ENCODE measurements at regions not wholly inside any gene's neighbourhood (a gene's known extent, or its start where the extent isn't known, plus 50 kb on each side); places are given as distances from the start of the nearest gene placed in this dataset.

DNA sequence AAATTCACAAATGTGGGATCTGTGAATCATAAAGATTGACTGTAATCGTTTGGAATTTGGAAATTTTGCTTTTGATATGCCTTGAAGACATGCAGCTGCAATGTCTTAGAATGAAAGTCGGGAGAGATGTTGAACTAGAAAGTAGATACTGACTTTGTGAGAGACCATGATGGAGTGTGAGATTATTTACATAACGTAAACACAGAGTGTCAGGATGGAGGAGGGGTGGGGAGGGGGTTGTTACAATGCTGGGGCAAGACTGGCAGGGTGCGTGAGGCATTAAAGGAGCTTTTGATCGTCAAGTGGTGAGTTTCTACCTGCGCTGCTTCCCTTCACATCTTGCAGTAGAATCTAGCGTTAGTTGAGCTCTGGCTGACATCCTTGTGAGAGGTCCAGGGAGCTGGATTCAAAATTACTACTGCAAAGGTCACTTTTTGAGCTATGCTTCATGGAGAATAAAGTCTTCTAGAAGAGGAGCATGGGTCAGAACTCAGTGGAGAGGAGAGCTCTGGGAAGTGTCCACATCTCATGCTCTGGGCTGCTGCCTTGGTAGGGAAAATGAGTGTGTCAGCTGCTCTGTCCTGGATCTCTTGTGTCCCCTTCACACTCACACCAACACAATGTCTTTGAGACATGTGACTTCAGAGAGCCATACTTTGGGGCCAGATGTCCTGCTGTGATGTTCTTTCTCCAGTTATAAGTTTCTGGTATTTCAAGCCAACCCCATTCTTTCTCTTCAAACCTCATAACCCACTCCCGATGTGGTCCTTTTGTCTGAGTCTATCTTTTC, 105.2 kb upstream of the CITED2 start:
- no peaks in the 10 kb centered on the region for H3K9me3 Mint-ChIP-seq
- peak overlapping the region; percentile 97 for H3K27ac Mint-ChIP-seq
- Histone ChIP-seq H3K4me3 (no peak overlapping the region), H3F3A (ENCODE audit: low read depth) (peaks cover 43% of the 10 kb centered on the region), H3K9ac (no peak overlapping the region), H3K4me2 (peak overlapping the region; percentile 60), H3K9me3 (ENCODE audit: low read depth) (no peaks in the 10 kb centered on the region), H3K27me3 (no peaks in the 10 kb centered on the region), H3K79me2 (ENCODE audit: low read depth) (no peaks in the 10 kb centered on the region), H2AFZ (replicated peaks) (no peak overlapping the region), H3K27ac (no peak overlapping the region), H3K36me3 (no peaks in the 10 kb centered on the region), H3K4me1 (peaks cover 67% of the 10 kb centered on the region), H4K20me1 (ENCODE audit: low read depth) (no peaks in the 10 kb centered on the region)
- H3K4me3 Mint-ChIP-seq = no peak overlapping the region
- DNase-seq (ENCODE audit: low spot score) = no peak
- H3K27me3 Mint-ChIP-seq (ENCODE audit: insufficient read depth, low read depth) = peaks cover 2% of the 10 kb centered on the region
- peaks cover 4% of the 10 kb centered on the region for H3K36me3 Mint-ChIP-seq
- H3K4me1 Mint-ChIP-seq = peaks cover 68% of the 10 kb centered on the region
- TF ChIP-seq EZH2phosphoT487 (IDR thresholded peaks at IDR 0.05) (no peak), EZH2 (IDR thresholded peaks at IDR 0.05) (no peak)
- TF ChIP-seq, protein P1, sequence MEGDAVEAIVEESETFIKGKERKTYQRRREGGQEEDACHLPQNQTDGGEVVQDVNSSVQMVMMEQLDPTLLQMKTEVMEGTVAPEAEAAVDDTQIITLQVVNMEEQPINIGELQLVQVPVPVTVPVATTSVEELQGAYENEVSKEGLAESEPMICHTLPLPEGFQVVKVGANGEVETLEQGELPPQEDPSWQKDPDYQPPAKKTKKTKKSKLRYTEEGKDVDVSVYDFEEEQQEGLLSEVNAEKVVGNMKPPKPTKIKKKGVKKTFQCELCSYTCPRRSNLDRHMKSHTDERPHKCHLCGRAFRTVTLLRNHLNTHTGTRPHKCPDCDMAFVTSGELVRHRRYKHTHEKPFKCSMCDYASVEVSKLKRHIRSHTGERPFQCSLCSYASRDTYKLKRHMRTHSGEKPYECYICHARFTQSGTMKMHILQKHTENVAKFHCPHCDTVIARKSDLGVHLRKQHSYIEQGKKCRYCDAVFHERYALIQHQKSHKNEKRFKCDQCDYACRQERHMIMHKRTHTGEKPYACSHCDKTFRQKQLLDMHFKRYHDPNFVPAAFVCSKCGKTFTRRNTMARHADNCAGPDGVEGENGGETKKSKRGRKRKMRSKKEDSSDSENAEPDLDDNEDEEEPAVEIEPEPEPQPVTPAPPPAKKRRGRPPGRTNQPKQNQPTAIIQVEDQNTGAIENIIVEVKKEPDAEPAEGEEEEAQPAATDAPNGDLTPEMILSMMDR (IDR thresholded peaks at IDR 0.05) = no peak

DNA sequence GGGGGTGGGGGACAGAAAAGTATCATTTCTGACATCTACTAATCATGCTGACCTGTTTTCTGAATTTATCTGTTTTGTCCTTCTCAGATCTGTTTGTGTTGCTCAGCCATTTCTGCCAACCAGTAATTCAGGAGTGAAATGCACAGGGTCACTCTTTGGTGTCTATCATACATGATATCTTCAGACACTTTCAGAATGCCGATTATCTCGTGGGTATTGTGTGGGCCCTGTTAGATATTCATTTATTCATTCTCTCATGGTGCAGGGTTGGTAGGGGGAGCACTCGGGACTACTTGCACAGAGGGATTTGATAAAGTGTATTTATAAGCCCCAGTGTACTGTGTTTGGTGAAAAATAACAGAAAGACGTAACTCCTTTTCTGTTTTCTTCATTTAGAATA, 101.2 kb upstream of the CITED2 start:
- Histone ChIP-seq H2AFZ (replicated peaks) (peak overlapping the region; percentile 36), H3K9me3 (ENCODE audit: low read depth) (no peaks in the 10 kb centered on the region), H3K27me3 (no peaks in the 10 kb centered on the region), H3F3A (ENCODE audit: low read depth) (peaks cover 41% of the 10 kb centered on the region), H3K4me2 (peak overlapping the region; percentile 72), H3K9ac (no peak overlapping the region), H3K36me3 (no peaks in the 10 kb centered on the region), H4K20me1 (ENCODE audit: low read depth) (no peaks in the 10 kb centered on the region), H3K27ac (peak overlapping the region; percentile 78), H3K4me3 (no peak overlapping the region), H3K79me2 (ENCODE audit: low read depth) (no peaks in the 10 kb centered on the region), H3K4me1 (peaks cover 61% of the 10 kb centered on the region)
- Mint-ChIP-seq H3K27me3 (ENCODE audit: insufficient read depth, low read depth) (peaks cover 2% of the 10 kb centered on the region), H3K4me3 (peak overlapping the region; percentile 34), H3K4me1 (peaks cover 68% of the 10 kb centered on the region), H3K36me3 (peaks cover 8% of the 10 kb centered on the region), H3K27ac (peak overlapping the region; percentile 97), H3K9me3 (no peaks in the 10 kb centered on the region)
- DNase-seq (ENCODE audit: low spot score) = no peak
- TF ChIP-seq EZH2 (IDR thresholded peaks at IDR 0.05) = no peak
- no peak for TF ChIP-seq EZH2phosphoT487 (IDR thresholded peaks at IDR 0.05)
- TF ChIP-seq, protein P1 (IDR thresholded peaks at IDR 0.05) = no peak

DNA sequence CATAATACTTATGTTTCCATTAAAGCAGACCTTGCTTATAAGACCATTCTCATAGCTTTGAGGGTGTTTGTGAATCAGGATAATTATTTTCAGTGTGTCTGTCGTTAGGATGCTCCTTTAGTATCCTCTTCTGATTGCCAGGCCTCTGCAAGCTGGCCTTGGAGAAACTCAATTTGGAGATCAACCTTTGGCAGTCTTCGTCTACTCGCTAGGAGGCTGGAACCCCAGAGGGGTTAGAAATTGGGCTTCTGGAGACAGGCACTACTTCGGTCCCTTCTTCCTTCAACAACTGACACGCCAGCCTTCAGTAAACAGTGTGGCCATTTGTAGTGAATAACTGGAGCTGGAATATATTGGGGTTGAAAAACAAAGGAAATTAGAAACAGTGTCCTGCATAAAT, 100.8 kb upstream of the CITED2 start:
- H3F3A ChIP-seq (ENCODE audit: low read depth) = peaks cover 37% of the 10 kb centered on the region
- peak overlapping the region; percentile 97 for H3K27ac Mint-ChIP-seq
- no peaks in the 10 kb centered on the region for H4K20me1 ChIP-seq (ENCODE audit: low read depth)
- H3K27me3 Mint-ChIP-seq (ENCODE audit: insufficient read depth, low read depth) = peaks cover 2% of the 10 kb centered on the region
- H3K4me1 Mint-ChIP-seq = peaks cover 64% of the 10 kb centered on the region
- no peaks in the 10 kb centered on the region for H3K27me3 ChIP-seq
- H3K4me3 Mint-ChIP-seq = peak overlapping the region; percentile 34
- H3K36me3 Mint-ChIP-seq = peaks cover 8% of the 10 kb centered on the region
- H3K4me3 ChIP-seq = no peak overlapping the region
- peak overlapping the region; percentile 72 for H3K4me2 ChIP-seq
- TF ChIP-seq, protein P1 (IDR thresholded peaks at IDR 0.05) = no peak
- no peak for TF ChIP-seq EZH2 (IDR thresholded peaks at IDR 0.05)
- no peak for TF ChIP-seq EZH2phosphoT487 (IDR thresholded peaks at IDR 0.05)
- H2AFZ ChIP-seq (replicated peaks) = peak overlapping the region; percentile 36
- no peaks in the 10 kb centered on the region for H3K9me3 Mint-ChIP-seq
- no peaks in the 10 kb centered on the region for H3K36me3 ChIP-seq
- no peaks in the 10 kb centered on the region for H3K79me2 ChIP-seq (ENCODE audit: low read depth)
- peaks cover 57% of the 10 kb centered on the region for H3K4me1 ChIP-seq
- peak overlapping the region; percentile 78 for H3K27ac ChIP-seq
- no peaks in the 10 kb centered on the region for H3K9me3 ChIP-seq (ENCODE audit: low read depth)
- H3K9ac ChIP-seq = no peak overlapping the region
- no peak for DNase-seq (ENCODE audit: low spot score)
